NCI-H187 (cell line): ENCODE measurements at regions not wholly inside any gene's neighbourhood (a gene's known extent, or its start where the extent isn't known, plus 50 kb on each side); places are given as distances from the start of the nearest gene placed in this dataset.

Experiments used
- DNase-seq, 2 experiments: peaks; one replicate each; lab custom pipeline; 2025; lab: John Stamatoyannopoulos, UW

GRCh38 chr20:17017232-17017631 is 209.6 kb upstream of the PCSK2 start:
- no peak for DNase-seq

GRCh38 chr20:17021481-17021880 is 205.4 kb upstream of the PCSK2 start:
- no peak for DNase-seq

- no peak for DNase-seq
Observed at GRCh38 chr20:17023036-17023435, 203.8 kb upstream of the PCSK2 start.

DNA sequence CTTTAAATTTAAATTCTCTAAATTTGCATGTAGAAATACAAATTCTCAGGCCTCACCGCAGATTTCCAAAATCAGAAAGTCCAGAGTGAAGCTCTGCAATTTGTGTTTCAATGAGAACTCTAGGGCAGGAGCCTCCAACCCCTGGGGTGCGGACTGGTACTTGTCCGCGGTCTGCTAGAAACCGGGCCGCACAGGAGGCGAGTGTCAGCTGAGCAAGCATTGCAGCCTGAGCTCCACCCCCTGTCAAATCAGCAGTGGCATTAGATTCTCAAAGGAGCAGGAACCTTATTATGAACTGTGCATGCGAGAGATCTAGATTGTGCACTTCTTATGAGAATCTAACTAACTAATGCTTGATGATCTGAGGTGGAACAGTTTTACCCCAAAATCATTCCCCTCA is 203.0 kb upstream of the PCSK2 start:
- DNase-seq = peak; percentile 2 to 4

GRCh38 chr20:17024513-17025119 is 202.2 kb upstream of the PCSK2 start:
- DNase-seq = no peak

GRCh38 chr20:17026346-17026745 is 200.5 kb upstream of the PCSK2 start:
- no peak for DNase-seq

DNA sequence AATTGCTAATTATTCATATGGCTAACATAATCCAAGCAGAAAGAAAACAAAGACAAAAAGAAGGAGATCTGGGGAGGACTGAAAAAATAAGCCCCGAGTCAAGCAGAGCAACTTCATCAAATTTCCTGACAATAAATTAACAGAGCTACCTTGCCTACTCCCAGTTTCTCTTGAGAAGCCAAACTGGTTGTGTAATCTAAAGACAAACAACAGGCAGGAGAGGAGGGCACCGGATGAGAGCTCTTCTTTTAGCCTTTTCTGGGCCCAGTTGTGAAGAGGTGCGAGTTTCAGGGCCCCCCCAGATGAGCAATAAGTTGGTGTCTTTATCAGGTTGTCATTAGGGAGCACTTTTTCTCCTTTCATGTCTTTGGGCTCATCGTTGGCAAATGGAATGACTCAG is 197.1 kb upstream of the PCSK2 start:
- DNase-seq = no peak

DNA sequence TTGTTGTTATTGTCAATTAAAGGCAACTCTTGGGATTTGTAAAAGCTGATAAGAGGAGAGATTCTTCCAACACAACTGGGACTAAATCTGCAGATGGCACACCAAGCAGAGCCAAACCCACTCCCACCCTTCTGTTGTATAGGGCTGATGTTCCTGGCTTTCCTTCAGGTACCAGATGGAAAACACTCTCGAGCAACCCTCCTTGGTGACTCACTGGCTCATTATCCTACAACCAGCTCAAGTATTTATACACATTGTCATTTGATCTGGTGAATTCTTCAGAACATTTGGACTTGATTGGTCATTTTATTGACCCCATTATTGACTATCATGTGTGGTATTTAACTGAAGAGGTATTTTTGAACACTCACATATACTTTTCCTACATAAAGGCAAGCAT is 190.3 kb upstream of the PCSK2 start:
- no peak for DNase-seq

DNA sequence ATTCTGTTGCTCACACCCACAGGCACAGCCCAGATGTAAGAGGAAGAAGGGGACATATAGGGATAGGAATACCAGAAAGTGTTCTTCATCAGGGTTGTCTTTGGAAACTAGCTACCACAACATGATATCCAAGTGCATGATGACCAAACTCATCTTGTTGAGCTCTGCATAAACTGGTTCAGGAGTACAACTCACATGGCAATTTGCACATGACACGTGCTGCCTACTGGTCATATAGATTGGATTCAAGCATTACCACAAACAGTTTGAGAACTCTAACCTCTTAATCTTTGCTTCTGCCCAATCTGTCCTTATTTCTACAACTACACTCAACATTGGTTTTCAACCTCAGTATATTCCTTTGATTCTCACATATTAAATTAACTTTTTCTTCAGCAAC is 184.7 kb upstream of the PCSK2 start:
- no peak for DNase-seq

- DNase-seq = no peak
Observed at GRCh38 chr20:17043323-17043722, 183.5 kb upstream of the PCSK2 start.

GRCh38 chr20:17044891-17045290 is 181.9 kb upstream of the PCSK2 start:
- no peak for DNase-seq

DNA sequence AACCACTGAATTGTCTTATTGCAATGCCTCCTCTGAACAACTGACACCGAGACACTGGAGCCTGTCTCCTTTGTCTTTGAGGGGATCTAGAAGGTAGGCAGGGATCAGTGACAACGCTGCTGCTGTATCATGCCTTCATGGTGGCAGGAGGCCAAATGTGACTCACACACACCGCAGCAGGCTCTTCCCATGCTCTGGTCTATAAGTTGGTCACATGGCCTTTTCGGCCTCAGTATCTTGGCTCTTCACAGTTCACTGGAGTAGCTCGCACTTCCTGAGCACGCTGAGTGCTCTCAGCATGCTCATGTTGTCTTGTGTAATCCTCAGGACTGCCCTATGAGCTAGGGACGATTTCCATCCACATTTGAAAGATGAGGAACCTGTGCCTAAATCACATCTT is 167.4 kb upstream of the PCSK2 start:
- peak in 1 of 2 experiments; percentile 23 for DNase-seq

GRCh38 chr20:17061715-17062114 is 165.1 kb upstream of the PCSK2 start:
- no peak for DNase-seq

DNA sequence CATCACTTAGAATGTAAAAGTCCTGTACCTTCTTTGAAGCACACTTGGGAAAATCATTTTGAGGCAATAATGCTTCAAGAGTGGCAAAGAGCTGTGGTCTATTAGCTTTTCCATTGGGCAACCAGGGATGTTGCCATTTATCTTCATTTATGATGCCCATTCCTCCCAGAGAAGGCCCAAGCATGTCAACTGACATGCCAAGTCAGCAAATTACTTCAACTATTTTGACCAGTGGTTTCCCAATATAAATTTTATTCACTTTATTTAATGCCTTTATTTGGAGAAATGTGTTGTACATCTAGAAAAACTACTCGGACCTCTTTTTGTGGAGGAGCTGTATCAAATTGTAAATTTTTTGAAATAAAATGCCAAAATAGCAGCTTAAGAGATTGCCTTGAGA is 164.1 kb upstream of the PCSK2 start:
- DNase-seq = no peak

- DNase-seq = no peak
Observed at GRCh38 chr20:17066902-17067301, 159.9 kb upstream of the PCSK2 start.

GRCh38 chr20:17068084-17068711 is 158.6 kb upstream of the PCSK2 start:
- no peak for DNase-seq

GRCh38 chr20:17077030-17077429 is 149.8 kb upstream of the PCSK2 start:
- DNase-seq = no peak

GRCh38 chr20:17083738-17084137 is 143.1 kb upstream of the PCSK2 start:
- DNase-seq = no peak

GRCh38 chr20:17084909-17085308 is 141.9 kb upstream of the PCSK2 start:
- no peak for DNase-seq

DNA sequence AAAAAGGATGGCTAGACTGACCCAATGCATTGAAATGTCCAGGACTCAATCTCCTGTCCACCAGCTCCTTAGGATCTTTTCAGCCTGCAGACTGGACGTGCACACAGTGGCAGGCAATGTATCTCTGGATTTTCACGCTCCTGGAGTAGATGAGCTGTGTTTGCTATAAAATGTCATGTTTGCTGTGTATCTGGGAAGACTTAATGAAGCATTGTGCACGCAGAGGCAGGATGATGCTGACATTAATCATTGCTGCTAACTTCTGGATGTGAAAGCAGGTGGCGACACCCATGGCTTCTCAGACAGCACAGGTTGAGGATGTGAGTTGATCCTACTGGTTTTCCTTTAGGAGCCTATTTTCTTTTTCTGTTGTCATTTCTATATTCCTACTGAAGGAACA is 133.1 kb upstream of the PCSK2 start:
- DNase-seq = no peak

DNA sequence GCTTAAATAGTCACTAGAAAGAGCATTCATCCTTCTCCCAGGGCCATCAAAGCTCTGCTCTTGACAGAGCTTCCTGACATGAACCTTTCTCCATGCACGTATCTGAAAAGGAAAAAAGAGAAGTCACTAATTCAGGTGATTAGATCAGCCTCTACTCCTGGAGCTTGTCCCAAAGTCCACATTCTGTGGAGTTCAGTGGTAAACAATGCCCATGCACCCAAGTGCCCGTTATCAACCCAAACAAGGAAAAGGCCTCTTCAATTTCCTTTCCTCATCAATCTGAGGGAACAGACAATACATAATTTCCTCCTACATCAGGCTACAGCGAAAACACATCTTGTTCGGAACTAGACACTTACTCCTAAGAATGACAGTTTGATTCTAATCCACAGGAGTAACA is 129.2 kb upstream of the PCSK2 start:
- DNase-seq = no peak

GRCh38 chr20:17100506-17100905 is 126.3 kb upstream of the PCSK2 start:
- no peak for DNase-seq

- no peak for DNase-seq
Observed at GRCh38 chr20:17107127-17107526, 119.7 kb upstream of the PCSK2 start.

DNA sequence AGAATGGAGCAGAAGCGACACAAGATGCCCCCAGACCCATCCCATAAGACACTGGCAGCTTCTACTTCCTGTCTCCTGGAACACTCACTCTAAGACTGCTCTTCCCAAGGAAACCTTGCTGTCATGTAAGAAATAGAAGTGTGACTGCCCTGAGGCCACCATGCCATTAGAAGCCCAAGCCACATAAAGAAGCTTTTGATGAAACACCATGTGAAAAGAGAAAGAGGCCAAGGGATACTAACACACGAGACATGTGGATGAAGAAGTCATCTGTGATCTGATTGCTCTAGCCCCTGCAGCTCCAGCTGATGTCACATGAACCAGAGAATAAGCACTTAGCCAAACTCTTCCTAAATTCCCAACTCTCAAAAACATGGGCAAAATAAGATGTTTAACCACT is 117.9 kb upstream of the PCSK2 start:
- no peak for DNase-seq
